NCI-H2107 (cell line): ENCODE measurements at regions not wholly inside any gene's neighbourhood (a gene's known extent, or its start where the extent isn't known, plus 50 kb on each side); places are given as distances from the start of the nearest gene placed in this dataset.

Experiments
- DNase-seq: peaks from one replicate; lab custom pipeline; 2025; lab: John Stamatoyannopoulos, UW

DNA sequence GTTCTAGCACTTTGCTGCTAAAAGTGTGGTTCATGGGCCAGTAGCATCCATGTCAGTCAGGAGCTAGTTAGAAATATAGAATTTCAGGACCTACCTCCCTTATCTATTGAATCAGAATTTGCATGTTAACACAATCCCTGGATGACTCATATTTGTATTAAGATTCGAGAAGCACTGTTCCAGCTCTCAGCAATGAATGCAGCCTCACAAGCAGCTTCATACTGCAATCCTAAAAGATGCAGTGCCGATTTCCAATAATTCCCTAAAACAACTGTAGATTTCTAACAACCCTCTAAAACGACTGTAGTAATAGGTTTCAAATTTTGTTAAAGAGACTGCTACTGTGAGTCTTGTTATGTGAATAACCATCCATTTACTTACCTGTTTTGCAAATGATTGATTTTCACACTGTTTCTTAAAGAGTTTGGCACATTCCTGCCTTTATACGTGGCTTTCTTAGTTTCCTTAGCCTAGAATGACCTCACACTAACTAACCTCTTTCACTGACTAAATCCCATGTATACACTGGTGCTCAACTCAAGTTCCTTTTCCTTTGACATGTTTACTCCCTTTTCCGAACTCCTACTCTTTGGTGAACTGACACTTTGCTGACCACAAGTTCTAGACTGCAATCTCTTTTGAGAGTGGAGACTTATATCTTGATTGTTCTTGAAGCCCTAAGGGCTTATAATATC is 511.8 kb downstream of the METTL15 start:
- no peak for DNase-seq

DNA sequence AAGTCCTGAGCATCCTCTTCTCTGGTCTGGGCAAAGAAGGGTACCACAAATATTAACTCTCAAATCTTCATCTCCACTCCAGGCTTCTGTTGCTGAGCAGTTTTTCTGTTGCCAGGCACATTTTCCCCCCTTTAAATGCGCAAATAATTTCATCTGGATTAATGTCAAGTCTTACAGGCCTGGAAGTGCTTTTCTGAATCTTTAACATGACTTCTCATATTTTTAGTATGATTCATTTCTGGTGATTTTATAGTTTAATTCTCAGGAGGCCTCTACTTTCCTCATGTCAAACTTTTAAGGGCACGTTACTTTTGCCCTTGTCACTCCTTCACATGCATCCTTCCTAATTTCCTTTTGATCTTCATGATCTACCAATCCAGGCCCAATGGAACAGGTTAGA is 510.2 kb downstream of the METTL15 start:
- no peak for DNase-seq

GRCh38 chr11:28616160-28616965 is 508.2 kb downstream of the METTL15 start:
- DNase-seq = no peak

DNA sequence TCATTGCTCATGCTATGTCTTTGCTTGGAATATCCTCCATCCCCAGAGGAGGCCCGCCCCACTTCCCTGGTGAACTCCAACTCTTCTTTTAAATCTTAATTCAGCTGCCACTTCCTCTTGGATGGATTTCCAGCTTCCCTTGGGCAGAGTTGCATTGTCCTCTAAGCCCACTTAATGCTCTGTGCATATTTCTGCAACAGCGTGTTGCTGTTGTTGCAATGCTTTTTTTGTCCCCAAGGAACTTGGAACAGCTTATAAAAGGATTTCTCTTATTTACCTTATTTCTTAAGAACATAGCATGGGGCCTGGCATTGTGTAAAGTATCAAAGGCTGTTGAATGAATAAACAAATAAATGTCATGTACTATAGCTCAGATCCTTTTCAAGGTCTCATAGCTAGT is 507.4 kb downstream of the METTL15 start:
- DNase-seq = no peak

- no peak for DNase-seq
Observed at GRCh38 chr11:28606930-28607329, 498.7 kb downstream of the METTL15 start.

- DNase-seq = no peak
Observed at GRCh38 chr11:28599656-28600055, 491.5 kb downstream of the METTL15 start.

GRCh38 chr11:28598531-28598930 is 490.3 kb downstream of the METTL15 start:
- no peak for DNase-seq

GRCh38 chr11:28596816-28597215 is 488.6 kb downstream of the METTL15 start:
- no peak for DNase-seq

GRCh38 chr11:28592141-28592540 is 484.0 kb downstream of the METTL15 start:
- no peak for DNase-seq

GRCh38 chr11:28584992-28585391 is 476.8 kb downstream of the METTL15 start:
- DNase-seq = no peak

DNA sequence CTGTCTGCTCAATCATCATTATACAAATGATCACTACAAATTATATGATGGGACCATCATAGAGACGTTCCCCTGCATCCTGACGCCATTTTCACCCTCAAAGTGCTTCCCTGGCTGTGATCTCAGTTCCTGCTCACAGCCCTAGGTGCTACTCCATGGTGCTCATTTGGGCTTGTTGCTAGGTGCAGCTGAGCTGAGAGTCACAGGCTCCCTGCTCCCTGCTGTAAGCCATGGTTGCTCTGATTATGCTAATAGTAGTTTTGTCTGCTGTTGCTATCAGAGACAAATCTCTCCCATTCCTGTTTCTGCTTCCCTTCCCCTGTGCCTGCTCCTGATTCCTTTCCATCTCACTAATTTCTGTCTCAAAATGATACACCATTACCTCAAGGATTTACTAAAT is 474.3 kb downstream of the METTL15 start:
- DNase-seq = no peak

GRCh38 chr11:28581286-28582242 is 473.4 kb downstream of the METTL15 start:
- no peak for DNase-seq

DNA sequence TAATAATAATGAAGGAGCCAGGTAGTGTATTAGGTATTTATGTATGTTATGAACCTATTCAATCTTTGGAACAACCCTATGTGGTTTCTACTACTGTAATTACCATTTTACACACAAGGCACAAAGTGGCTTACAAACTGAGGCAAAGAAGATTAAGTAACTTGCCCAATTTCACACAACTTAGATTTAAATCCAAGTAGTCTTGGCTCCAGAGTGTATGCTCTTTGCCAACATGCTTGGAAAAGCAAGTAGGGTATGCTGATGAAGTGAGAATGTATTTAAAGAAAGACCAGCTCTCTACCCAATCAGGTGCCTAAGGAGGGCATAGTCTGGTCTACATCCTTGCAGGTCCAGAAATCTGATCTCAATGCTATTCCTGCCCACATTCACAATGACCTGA is 463.2 kb downstream of the METTL15 start:
- DNase-seq = no peak

DNA sequence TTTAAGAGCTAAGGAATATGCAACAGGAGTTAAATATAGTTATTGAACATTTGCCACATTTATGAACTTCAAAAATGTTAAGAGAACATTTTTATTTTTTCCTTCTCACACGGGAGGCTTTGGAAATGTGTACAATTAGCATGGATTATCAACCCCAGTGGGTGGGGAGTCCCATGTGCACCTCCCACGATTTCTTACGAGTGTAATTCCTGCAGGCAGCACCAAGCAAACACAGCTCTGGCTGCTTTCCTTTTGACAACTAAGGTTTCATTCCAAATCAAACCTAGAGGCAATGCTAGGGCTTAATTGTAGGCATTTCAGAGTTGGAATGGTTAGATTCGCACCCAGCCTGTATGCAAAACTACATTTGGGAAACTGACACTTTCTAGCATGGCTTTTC is 460.9 kb downstream of the METTL15 start:
- DNase-seq = no peak

- DNase-seq = no peak
Observed at GRCh38 chr11:28566339-28567089, 458.3 kb downstream of the METTL15 start.

- no peak for DNase-seq
Observed at GRCh38 chr11:28559492-28559891, 451.3 kb downstream of the METTL15 start.

GRCh38 chr11:28547321-28547741 is 439.1 kb downstream of the METTL15 start:
- DNase-seq = no peak

DNA sequence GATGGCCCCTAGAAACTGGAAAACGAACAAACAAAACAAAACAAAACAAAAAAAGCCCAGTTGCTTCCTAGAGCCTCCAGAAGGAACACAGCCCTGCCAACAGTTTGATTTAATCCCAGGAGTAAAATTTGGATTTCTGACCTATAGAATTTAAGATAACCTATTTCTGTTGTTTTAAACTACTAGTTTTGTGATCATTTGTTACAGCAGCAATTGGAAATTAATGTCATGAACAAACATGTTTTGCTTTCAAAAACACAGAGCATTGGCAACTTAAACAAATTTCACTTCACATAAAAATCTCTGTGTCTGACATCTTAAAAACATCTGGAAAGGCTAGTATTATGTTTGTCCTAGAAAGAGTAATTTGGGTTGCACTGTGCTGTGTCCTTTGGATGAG is 437.3 kb downstream of the METTL15 start:
- DNase-seq = no peak

GRCh38 chr11:28542561-28542960 is 434.4 kb downstream of the METTL15 start:
- no peak for DNase-seq

DNA sequence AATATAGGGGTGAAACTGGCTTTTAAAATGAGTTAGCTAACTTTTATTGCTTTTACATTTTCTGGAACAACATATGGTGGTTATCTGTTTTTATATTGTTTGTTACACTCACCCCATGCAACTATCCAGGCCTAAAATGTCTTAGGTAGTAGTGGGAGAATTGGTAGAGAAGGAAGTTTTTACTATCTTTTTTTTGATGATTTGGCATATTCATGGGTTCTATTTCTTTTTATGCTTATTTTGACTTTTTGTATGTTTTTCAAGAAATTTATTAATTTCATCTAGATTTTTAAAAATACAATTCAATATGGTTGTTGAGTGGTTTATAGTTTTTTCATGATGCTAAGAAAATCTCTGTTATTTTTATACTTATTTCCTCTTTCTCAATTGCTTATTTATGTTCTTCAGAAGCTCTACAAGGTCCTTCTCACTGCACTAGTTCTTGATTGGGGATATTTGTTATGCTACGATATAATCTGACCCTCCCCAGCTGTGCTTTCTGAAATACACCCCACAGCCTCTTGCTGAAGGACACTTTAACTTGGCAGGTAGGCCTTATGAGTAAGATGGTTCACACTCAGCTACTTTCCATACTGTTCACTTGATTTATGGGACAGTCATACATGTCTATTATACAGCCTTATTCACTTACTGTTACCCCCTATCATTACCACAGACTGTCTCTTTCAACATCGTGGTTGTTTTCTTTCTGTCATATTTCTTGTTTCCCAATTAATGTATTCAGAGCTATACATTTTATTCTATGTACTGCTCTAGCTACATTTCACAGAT is 431.2 kb downstream of the METTL15 start:
- DNase-seq = no peak

DNA sequence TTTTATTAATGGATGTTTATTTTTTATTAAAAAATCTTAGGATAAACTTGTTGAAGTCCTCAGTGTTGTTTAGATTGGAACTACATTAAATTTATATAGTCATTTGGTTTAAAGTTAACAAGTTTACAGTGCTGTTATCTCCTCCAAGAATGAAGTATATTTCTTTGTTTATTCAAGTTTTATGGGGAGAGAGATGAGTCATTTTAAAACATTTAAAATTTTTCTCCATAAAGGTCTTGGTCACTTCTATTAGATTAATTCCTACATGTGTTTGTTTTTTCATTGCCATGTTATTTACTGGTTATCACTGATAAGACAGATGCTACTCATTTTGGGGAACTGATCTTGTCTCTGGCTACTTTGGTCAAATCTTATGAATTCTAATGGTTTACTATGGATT is 429.6 kb downstream of the METTL15 start:
- DNase-seq = no peak
